Heart left ventricle (tissue), 13 donors: ENCODE measurements at regions not wholly inside any gene's neighbourhood (a gene's known extent, or its start where the extent isn't known, plus 50 kb on each side); places are given as distances from the start of the nearest gene placed in this dataset.
"Not testable (repeated sequence)": the region's sequence is repeated elsewhere in the genome, so short reads cannot be mapped to it uniquely, and the experiment has no call there.

Source experiments
- POLR2A ChIP-seq, 2 donors: fragments of 450-650 bp; IDR thresholded peaks; one replicate each; pipeline ENCODE4 v1.6.1; 2017; ENCODE audit warnings: antibody characterized with exemption in 2 of 2, mild to moderate bottlenecking in 2 of 2, moderate library complexity in 2 of 2
- TF ChIP-seq, protein P1 (sequence below), 12 donors: fragments of 200-600 bp; sonication (generic) in 4 of 12; IDR thresholded peaks; one replicate each; pipeline versions ENCODE4 v1.5.0 to v1.8.0; 2018 to 2022; ENCODE audit warnings: antibody characterized with exemption in 12 of 12, mild to moderate bottlenecking in 5 of 12
- donor health status: ischemic (EF 13 %, LVEDD 7.1; RV severe dilation, severe dysfunction).
- donor health status: DM: no; HTN: yes; CAD: no.
- donor health status: DM: no; HTN: no; CAD: no.
- donor health status: ischemic (EF 25% LVEDD 6.9; RV normal size, moderate dysfunction).
- donor health status: ischemic (EF 25% LVEDD 5.7; RV mildly dilated, moderate dysfunction).
- donor health status: ischemic (EF 35%, LVEDD 5.7; RV mildly dilated, moderate dysfunction).
- donor health status: nonischemic (EF 11% LVEDD 7.7; RV severe dilation, severe dysfunction).
- donor health status: DM: yes; HTN: yes; CAD: no.
- donor health status: PGD.
- donor health status: ischemic (EF 29% LVEDD 5.4; RV normal size, mild dysfunction).
- donor health status: nonischemic (EF 23%, LVEDD 6.1; RV moderate dilation, normal function).

DNA sequence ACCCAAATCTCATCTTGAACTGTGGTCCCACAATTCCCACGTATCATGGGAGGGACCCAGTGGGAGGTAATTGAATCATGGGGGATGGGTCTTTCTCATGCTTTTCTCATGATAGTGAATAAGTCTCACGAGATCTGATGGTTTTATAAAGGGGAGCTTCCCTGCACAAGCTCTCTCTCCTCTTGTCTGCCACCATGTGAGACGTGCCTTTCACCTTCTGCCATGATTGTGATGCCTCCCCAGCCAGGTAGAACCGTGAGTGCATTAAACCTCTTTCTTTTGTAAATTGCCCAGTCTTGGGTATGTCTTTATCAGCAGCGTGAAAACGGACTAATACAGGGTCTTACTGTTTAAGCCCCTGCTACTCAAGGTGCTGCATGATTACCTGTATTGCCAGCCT, 98.8 kb upstream of the PDHA1 start:
- TF ChIP-seq, protein P1, sequence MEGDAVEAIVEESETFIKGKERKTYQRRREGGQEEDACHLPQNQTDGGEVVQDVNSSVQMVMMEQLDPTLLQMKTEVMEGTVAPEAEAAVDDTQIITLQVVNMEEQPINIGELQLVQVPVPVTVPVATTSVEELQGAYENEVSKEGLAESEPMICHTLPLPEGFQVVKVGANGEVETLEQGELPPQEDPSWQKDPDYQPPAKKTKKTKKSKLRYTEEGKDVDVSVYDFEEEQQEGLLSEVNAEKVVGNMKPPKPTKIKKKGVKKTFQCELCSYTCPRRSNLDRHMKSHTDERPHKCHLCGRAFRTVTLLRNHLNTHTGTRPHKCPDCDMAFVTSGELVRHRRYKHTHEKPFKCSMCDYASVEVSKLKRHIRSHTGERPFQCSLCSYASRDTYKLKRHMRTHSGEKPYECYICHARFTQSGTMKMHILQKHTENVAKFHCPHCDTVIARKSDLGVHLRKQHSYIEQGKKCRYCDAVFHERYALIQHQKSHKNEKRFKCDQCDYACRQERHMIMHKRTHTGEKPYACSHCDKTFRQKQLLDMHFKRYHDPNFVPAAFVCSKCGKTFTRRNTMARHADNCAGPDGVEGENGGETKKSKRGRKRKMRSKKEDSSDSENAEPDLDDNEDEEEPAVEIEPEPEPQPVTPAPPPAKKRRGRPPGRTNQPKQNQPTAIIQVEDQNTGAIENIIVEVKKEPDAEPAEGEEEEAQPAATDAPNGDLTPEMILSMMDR (IDR thresholded peaks at IDR 0.05) = not testable (repeated sequence)
- TF ChIP-seq POLR2A (IDR thresholded peaks at IDR 0.05) = not testable (repeated sequence)
